T-helper 2 cell treated with Interferon-gamma antibody and Interleukin-4, amounts not matched to agents 5 μg/mL and 100 μg/mL, for 36 hours (primary cell): ENCODE measurements at regions not wholly inside any gene's neighbourhood (a gene's known extent, or its start where the extent isn't known, plus 50 kb on each side); places are given as distances from the start of the nearest gene placed in this dataset.
"Not testable (repeated sequence)": the region's sequence is repeated elsewhere in the genome, so short reads cannot be mapped to it uniquely, and the experiment has no call there.

Experiments used
- DNase-seq: peaks from one replicate; pipeline ENCODE4 v3.0.0; 2021; ENCODE audit warnings: low spot score
- H3K27ac Mint-ChIP-seq: one replicate; pipeline ENCODE4 v1.8.0; 2021; ENCODE audit warnings: mild to moderate bottlenecking, mixed read lengths
- H3K27me3 Mint-ChIP-seq: one replicate; pipeline ENCODE4 v1.8.0; 2021; ENCODE audit warnings: low read depth, mixed read lengths
- H3K36me3 Mint-ChIP-seq: one replicate; pipeline ENCODE4 v1.8.0; 2021; ENCODE audit warnings: low read depth, mixed read lengths
- H3K4me1 Mint-ChIP-seq: one replicate; pipeline ENCODE4 v1.8.0; 2021; ENCODE audit warnings: low read depth, mixed read lengths
- H3K4me3 Mint-ChIP-seq: one replicate; pipeline ENCODE4 v1.8.0; 2022; ENCODE audit warnings: mild to moderate bottlenecking, moderate library complexity, mixed read lengths
- H3K9me3 Mint-ChIP-seq: one replicate; pipeline ENCODE4 v1.8.0; 2021; ENCODE audit warnings: mixed read lengths

GRCh38 chr14:87251011-87251410, 742.0 kb downstream of the GALC start:
- Mint-ChIP-seq H3K27ac (no peak overlapping the region), H3K4me3 (no peak overlapping the region), H3K27me3 (no peaks in the 10 kb centered on the region), H3K4me1 (no peaks in the 10 kb centered on the region), H3K36me3 (no peaks in the 10 kb centered on the region), H3K9me3 (peaks cover 22% of the 10 kb centered on the region)
- no peak for DNase-seq

- H3K4me3 Mint-ChIP-seq: no peak overlapping the region
- H3K27ac Mint-ChIP-seq: no peak overlapping the region
- H3K9me3 Mint-ChIP-seq: peaks cover 33% of the 10 kb centered on the region
- H3K36me3 Mint-ChIP-seq: no peaks in the 10 kb centered on the region
- no peak for DNase-seq
- no peaks in the 10 kb centered on the region for H3K27me3 Mint-ChIP-seq
- no peaks in the 10 kb centered on the region for H3K4me1 Mint-ChIP-seq
Observed at GRCh38 chr14:87241018-87241768, 751.8 kb downstream of the GALC start.

- H3K27ac Mint-ChIP-seq, H3K27me3 Mint-ChIP-seq, H3K36me3 Mint-ChIP-seq, H3K4me3 Mint-ChIP-seq, DNase-seq, H3K4me1 Mint-ChIP-seq: not testable (repeated sequence)
- H3K9me3 Mint-ChIP-seq: peaks cover 41% of the 10 kb centered on the region
Observed at GRCh38 chr14:87240319-87240718, 752.7 kb downstream of the GALC start.

GRCh38 chr14:87233806-87234384, 759.1 kb downstream of the GALC start:
- no peak for DNase-seq
- Mint-ChIP-seq H3K36me3 (no peaks in the 10 kb centered on the region), H3K4me3 (no peak overlapping the region), H3K4me1 (no peaks in the 10 kb centered on the region), H3K27me3 (no peaks in the 10 kb centered on the region), H3K9me3 (peaks cover 60% of the 10 kb centered on the region), H3K27ac (no peak overlapping the region)

- Mint-ChIP-seq H3K27me3 (no peaks in the 10 kb centered on the region), H3K27ac (no peak overlapping the region)
Observed at GRCh38 chr14:87233266-87233665, 759.7 kb downstream of the GALC start.

GRCh38 chr14:87231336-87232026, 761.5 kb downstream of the GALC start:
- no peaks in the 10 kb centered on the region for H3K27me3 Mint-ChIP-seq
- peaks cover 42% of the 10 kb centered on the region for H3K9me3 Mint-ChIP-seq
- no peaks in the 10 kb centered on the region for H3K4me1 Mint-ChIP-seq
- no peak overlapping the region for H3K4me3 Mint-ChIP-seq
- H3K27ac Mint-ChIP-seq: no peak overlapping the region
- H3K36me3 Mint-ChIP-seq: no peaks in the 10 kb centered on the region
- no peak for DNase-seq

More at GRCh38 chr14:87233266-87233665, 759.7 kb downstream of the GALC start:
- no peak overlapping the region for H3K4me3 Mint-ChIP-seq
- H3K9me3 Mint-ChIP-seq: peaks cover 55% of the 10 kb centered on the region
- no peaks in the 10 kb centered on the region for H3K36me3 Mint-ChIP-seq
- DNase-seq: no peak
- H3K4me1 Mint-ChIP-seq: no peaks in the 10 kb centered on the region

- no peak overlapping the region for H3K27ac Mint-ChIP-seq
- H3K27me3 Mint-ChIP-seq: no peaks in the 10 kb centered on the region
- no peak overlapping the region for H3K4me3 Mint-ChIP-seq
- DNase-seq: no peak
- peaks cover 35% of the 10 kb centered on the region for H3K9me3 Mint-ChIP-seq
- no peaks in the 10 kb centered on the region for H3K36me3 Mint-ChIP-seq
- H3K4me1 Mint-ChIP-seq: no peaks in the 10 kb centered on the region
Observed at GRCh38 chr14:87230726-87231125, 762.3 kb downstream of the GALC start.

- Mint-ChIP-seq H3K4me1 (no peaks in the 10 kb centered on the region), H3K9me3 (peaks cover 20% of the 10 kb centered on the region)
Observed at GRCh38 chr14:87229131-87229530, 763.9 kb downstream of the GALC start.

GRCh38 chr14:87217023-87217422, 776.0 kb downstream of the GALC start:
- Mint-ChIP-seq H3K36me3 (no peaks in the 10 kb centered on the region), H3K9me3 (peaks cover 50% of the 10 kb centered on the region), H3K27me3 (no peaks in the 10 kb centered on the region), H3K4me3 (no peak overlapping the region), H3K4me1 (no peaks in the 10 kb centered on the region), H3K27ac (no peak overlapping the region)
- DNase-seq: no peak

More at GRCh38 chr14:87229131-87229530, 763.9 kb downstream of the GALC start:
- DNase-seq: no peak
- H3K4me3 Mint-ChIP-seq: no peak overlapping the region
- no peaks in the 10 kb centered on the region for H3K36me3 Mint-ChIP-seq
- no peaks in the 10 kb centered on the region for H3K27me3 Mint-ChIP-seq
- no peak overlapping the region for H3K27ac Mint-ChIP-seq

GRCh38 chr14:87214558-87214957, 778.4 kb downstream of the GALC start:
- Mint-ChIP-seq H3K27ac (no peak overlapping the region), H3K27me3 (no peaks in the 10 kb centered on the region), H3K4me3 (no peak overlapping the region), H3K4me1 (no peaks in the 10 kb centered on the region), H3K36me3 (no peaks in the 10 kb centered on the region), H3K9me3 (peaks cover 51% of the 10 kb centered on the region)
- no peak for DNase-seq

GRCh38 chr14:87207756-87208155, 785.2 kb downstream of the GALC start:
- Mint-ChIP-seq H3K4me1 (no peaks in the 10 kb centered on the region), H3K27ac (no peak overlapping the region), H3K9me3 (peaks cover 31% of the 10 kb centered on the region), H3K27me3 (no peaks in the 10 kb centered on the region), H3K36me3 (no peaks in the 10 kb centered on the region), H3K4me3 (no peak overlapping the region)
- DNase-seq: no peak

GRCh38 chr14:87205811-87206210, 787.2 kb downstream of the GALC start:
- DNase-seq: no peak
- Mint-ChIP-seq H3K4me3 (no peak overlapping the region), H3K4me1 (no peaks in the 10 kb centered on the region), H3K27ac (no peak overlapping the region), H3K27me3 (no peaks in the 10 kb centered on the region), H3K9me3 (peaks cover 20% of the 10 kb centered on the region), H3K36me3 (no peaks in the 10 kb centered on the region)

- DNase-seq: no peak
- Mint-ChIP-seq H3K4me1 (no peaks in the 10 kb centered on the region), H3K9me3 (peaks cover 7% of the 10 kb centered on the region), H3K27ac (no peak overlapping the region), H3K36me3 (no peaks in the 10 kb centered on the region), H3K4me3 (no peak overlapping the region), H3K27me3 (no peaks in the 10 kb centered on the region)
Observed at GRCh38 chr14:87203346-87203745, 789.6 kb downstream of the GALC start.

GRCh38 chr14:87199381-87199780, 793.6 kb downstream of the GALC start:
- no peak for DNase-seq
- Mint-ChIP-seq H3K4me1 (no peaks in the 10 kb centered on the region), H3K27ac (no peak overlapping the region), H3K9me3 (peaks cover 17% of the 10 kb centered on the region), H3K27me3 (no peaks in the 10 kb centered on the region), H3K4me3 (no peak overlapping the region), H3K36me3 (no peaks in the 10 kb centered on the region)
